NCI-H146 (cell line): ENCODE measurements at regions not wholly inside any gene's neighbourhood (a gene's known extent, or its start where the extent isn't known, plus 50 kb on each side); places are given as distances from the start of the nearest gene placed in this dataset.
"Not testable (repeated sequence)": the region's sequence is repeated elsewhere in the genome, so short reads cannot be mapped to it uniquely, and the experiment has no call there.

Source experiments
- DNase-seq: peaks from one replicate; lab custom pipeline; 2025; lab: John Stamatoyannopoulos, UW

GRCh38 chr4:160685729-160686128 lies 1478.1 kb downstream of the FSTL5 start:
- DNase-seq = no peak

- DNase-seq = no peak
Observed at GRCh38 chr4:160701671-160702070, 1462.1 kb downstream of the FSTL5 start.

- no peak for DNase-seq
Observed at GRCh38 chr4:160709026-160709425, 1454.8 kb downstream of the FSTL5 start.

- no peak for DNase-seq
Observed at GRCh38 chr4:160709546-160709945, 1454.3 kb downstream of the FSTL5 start.

GRCh38 chr4:160716551-160716950 lies 1447.2 kb downstream of the FSTL5 start:
- no peak for DNase-seq

- DNase-seq = no peak
Observed at GRCh38 chr4:160717848-160718247, 1446.0 kb downstream of the FSTL5 start.

GRCh38 chr4:160724063-160724462 lies 1439.7 kb downstream of the FSTL5 start:
- no peak for DNase-seq

GRCh38 chr4:160745126-160745525 lies 1418.7 kb downstream of the FSTL5 start:
- DNase-seq = no peak

- DNase-seq = not testable (repeated sequence)
Observed at GRCh38 chr4:160746585-160746984, 1417.2 kb downstream of the FSTL5 start.

- no peak for DNase-seq
Observed at GRCh38 chr4:160772668-160773067, 1391.1 kb downstream of the FSTL5 start.

- DNase-seq = no peak
Observed at GRCh38 chr4:160795216-160795615, 1368.6 kb downstream of the FSTL5 start.

GRCh38 chr4:160808174-160808573 lies 1355.6 kb downstream of the FSTL5 start:
- no peak for DNase-seq

- no peak for DNase-seq
Observed at GRCh38 chr4:160809576-160809975, 1354.2 kb downstream of the FSTL5 start.

- DNase-seq = no peak
Observed at GRCh38 chr4:160810424-160810823, 1353.4 kb downstream of the FSTL5 start.

- DNase-seq = no peak
Observed at GRCh38 chr4:160810941-160811340, 1352.9 kb downstream of the FSTL5 start.

GRCh38 chr4:160811956-160812355 lies 1351.8 kb downstream of the FSTL5 start:
- DNase-seq = no peak

- peak; percentile 3 for DNase-seq
Observed at GRCh38 chr4:160814726-160815125, 1349.1 kb downstream of the FSTL5 start.

- DNase-seq = no peak
Observed at GRCh38 chr4:160818571-160818970, 1345.2 kb downstream of the FSTL5 start.

- DNase-seq = no peak
Observed at GRCh38 chr4:160819791-160820190, 1344.0 kb downstream of the FSTL5 start.

- no peak for DNase-seq
Observed at GRCh38 chr4:160824481-160824880, 1339.3 kb downstream of the FSTL5 start.

- no peak for DNase-seq
Observed at GRCh38 chr4:160825644-160826338, 1338.0 kb downstream of the FSTL5 start.

- DNase-seq = no peak
Observed at GRCh38 chr4:160826339-160826679, 1337.5 kb downstream of the FSTL5 start.

- DNase-seq = no peak
Observed at GRCh38 chr4:160831165-160831922, 1332.5 kb downstream of the FSTL5 start.

- DNase-seq = no peak
Observed at GRCh38 chr4:160835789-160836188, 1328.0 kb downstream of the FSTL5 start.
